WI38 (cell line): ENCODE measurements at regions not wholly inside any gene's neighbourhood (a gene's known extent, or its start where the extent isn't known, plus 50 kb on each side); places are given as distances from the start of the nearest gene placed in this dataset.

Experiments
- H3K4me3 ChIP-seq: 2 replicates; pipeline ENCODE4 v1.5.1; 2011; ENCODE audit warnings: low read depth, mild to moderate bottlenecking, control low read depth, low read length
- TF ChIP-seq, protein P1 (sequence below): IDR thresholded peaks from 2 replicates; pipeline ENCODE4 v1.5.1; 2012; ENCODE audit warnings: low read depth, mild to moderate bottlenecking, control low read depth, low read length

DNA sequence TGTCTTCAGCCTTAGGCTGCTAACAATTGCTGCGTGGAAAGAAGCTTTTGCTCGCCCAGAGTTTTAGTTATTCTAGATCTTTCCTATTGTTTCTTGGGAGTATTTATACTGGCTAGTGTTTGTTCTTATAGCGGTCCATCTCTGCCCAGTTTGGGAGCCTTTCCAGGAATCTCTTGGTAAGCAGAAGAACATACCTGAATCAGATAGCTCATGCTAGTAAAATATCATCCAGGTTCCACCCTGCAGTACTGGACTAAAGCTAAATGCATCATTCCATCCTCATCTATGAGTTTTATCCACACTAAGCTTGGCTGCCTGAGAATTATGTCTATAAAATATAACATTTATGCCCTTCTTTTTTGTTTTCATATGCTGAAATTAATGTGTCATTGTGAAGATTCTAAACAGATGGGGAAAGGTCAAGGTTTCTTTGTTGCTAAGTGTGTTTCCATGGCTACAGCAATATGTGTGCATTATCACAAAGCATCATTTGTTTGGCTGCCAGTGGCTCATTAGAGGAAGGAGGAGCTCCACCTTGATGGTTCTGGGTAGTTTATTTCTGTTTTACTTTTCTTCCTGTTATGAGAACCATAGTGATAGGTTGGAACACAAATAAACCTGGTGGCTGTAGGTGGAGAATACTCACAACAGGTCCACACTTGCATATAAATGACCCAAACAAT lies 182.8 kb downstream of the PIK3C3 start:
- H3K4me3 ChIP-seq, result no peak overlapping the region
- TF ChIP-seq, protein P1, sequence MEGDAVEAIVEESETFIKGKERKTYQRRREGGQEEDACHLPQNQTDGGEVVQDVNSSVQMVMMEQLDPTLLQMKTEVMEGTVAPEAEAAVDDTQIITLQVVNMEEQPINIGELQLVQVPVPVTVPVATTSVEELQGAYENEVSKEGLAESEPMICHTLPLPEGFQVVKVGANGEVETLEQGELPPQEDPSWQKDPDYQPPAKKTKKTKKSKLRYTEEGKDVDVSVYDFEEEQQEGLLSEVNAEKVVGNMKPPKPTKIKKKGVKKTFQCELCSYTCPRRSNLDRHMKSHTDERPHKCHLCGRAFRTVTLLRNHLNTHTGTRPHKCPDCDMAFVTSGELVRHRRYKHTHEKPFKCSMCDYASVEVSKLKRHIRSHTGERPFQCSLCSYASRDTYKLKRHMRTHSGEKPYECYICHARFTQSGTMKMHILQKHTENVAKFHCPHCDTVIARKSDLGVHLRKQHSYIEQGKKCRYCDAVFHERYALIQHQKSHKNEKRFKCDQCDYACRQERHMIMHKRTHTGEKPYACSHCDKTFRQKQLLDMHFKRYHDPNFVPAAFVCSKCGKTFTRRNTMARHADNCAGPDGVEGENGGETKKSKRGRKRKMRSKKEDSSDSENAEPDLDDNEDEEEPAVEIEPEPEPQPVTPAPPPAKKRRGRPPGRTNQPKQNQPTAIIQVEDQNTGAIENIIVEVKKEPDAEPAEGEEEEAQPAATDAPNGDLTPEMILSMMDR, result no peak

DNA sequence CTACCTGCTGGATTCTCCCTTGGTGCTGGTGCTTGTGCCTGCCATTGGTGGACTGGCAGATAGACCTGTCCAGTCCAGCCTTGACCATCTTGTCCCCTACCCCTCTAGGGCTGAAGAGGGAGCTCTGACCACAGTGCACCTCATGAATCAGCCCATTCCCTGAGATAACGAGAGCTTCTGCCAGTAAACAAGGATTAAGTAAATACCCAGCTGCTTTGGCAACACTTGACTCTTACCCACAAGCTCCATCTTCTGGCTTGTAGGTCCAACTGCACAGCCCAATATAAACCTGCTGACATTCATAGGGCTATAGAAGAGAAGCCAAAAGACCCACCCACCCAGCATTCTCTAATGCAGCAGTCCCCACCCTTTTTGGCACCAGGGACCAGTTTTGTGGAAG lies 186.4 kb downstream of the PIK3C3 start:
- no peak overlapping the region for H3K4me3 ChIP-seq
- TF ChIP-seq, protein P1, result no peak

- TF ChIP-seq, protein P1, result no peak
- no peak overlapping the region for H3K4me3 ChIP-seq
Measured at GRCh38 chr18:42155024-42155423, 200.0 kb downstream of the PIK3C3 start.

DNA sequence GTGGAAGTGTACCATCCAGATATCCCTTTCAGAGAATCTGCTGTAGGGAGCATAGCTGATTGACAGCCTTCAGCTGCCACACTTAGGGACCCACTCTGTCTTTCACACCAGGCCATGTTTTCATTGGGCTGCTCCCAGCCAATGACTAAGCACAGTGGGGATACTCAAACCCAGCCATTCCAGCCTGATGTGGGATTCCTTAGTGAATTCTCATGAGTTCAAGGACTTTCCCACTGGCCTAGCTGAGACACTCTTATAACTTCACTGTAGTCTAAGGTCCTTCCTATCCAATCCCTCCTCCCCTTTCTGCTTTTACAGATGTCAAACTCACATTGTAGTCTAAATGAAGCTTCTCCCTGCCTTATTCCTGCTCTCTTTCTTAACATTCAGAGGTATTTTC lies 201.2 kb downstream of the PIK3C3 start:
- TF ChIP-seq, protein P1, result no peak
- H3K4me3 ChIP-seq, result no peak overlapping the region

DNA sequence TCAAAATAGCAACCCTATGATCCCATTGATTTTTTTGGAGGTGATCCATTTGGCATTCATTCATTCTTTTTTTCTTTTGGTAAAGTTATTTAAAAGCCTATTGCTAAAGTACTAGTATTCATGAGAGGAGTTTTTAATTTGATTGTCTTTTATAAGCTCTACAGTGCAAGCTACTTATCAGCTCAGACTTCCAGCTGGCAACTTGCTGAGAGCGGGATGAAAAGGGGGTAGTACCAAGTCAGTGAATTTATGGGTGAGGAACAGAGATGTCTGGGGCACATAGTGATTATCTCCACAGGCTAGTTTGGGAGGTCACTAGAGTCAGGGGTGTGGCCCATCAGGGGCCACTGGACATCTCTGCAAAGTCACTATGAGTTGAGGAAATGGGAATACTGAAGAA lies 202.4 kb downstream of the PIK3C3 start:
- TF ChIP-seq, protein P1, result no peak
- H3K4me3 ChIP-seq, result no peak overlapping the region

DNA sequence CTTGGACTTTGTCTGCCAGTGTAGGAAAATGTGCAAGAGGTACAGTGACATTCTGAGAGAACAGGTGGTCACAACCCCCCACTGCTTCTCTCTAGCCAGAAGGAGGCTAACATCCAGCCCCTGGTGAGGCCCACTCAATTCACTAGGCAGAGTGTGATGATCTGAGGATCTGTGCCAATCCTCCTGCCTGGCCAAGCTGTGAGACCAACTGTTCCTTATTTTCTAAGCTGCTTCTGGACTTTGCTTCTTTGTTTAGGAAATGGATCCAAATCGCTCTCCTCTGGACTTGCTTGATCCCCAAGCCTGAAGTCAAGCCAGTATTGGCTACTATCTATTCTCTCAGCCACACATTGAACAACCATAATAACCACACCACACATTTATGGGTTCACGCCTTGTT lies 202.8 kb downstream of the PIK3C3 start:
- H3K4me3 ChIP-seq, result no peak overlapping the region
- TF ChIP-seq, protein P1, result no peak

- TF ChIP-seq, protein P1, result no peak
- H3K4me3 ChIP-seq, result no peak overlapping the region
Measured at GRCh38 chr18:42159146-42159545, 204.1 kb downstream of the PIK3C3 start.
